Breast epithelium (tissue), 4 donors: ENCODE measurements at regions not wholly inside any gene's neighbourhood (a gene's known extent, or its start where the extent isn't known, plus 50 kb on each side); places are given as distances from the start of the nearest gene placed in this dataset.

Experiments
- DNase-seq, 2 donors: peaks; one replicate each; pipeline ENCODE4 v3.0.0-alpha.2; 2019; ENCODE audit warnings: low spot score in 2 of 2
- H3K27ac ChIP-seq, 2 donors: fragments of 200-600 bp; sonication (generic) in 1 of 2; one replicate each; pipeline ENCODE4 v1.5.1; 2016 to 2019; ENCODE audit warnings: mild to moderate bottlenecking in 1 of 2
- H3K27me3 ChIP-seq, 2 donors: fragments of 200-600 bp; sonication (generic) in 1 of 2; one replicate each; pipeline versions ENCODE4 v1.5.1 to v1.6.0; 2017 to 2019; ENCODE audit warnings: control low read depth in 1 of 2, mild to moderate bottlenecking in 1 of 2
- H3K36me3 ChIP-seq: fragments of 200-600 bp; one replicate; pipeline ENCODE4 v1.5.1; 2019
- H3K4me1 ChIP-seq, 2 donors: fragments of 200-600 bp; sonication (generic); one replicate each; pipeline ENCODE4 v1.5.1; 2016 to 2019; ENCODE audit warnings: control low read depth in 1 of 2
- H3K4me3 ChIP-seq, 3 donors: fragments of 200-600 bp; sonication (generic); 1 replicate in 2 of 3; 2 replicates in 1 of 3; pipeline ENCODE4 v1.5.1; 2016 to 2019; ENCODE audit warnings: mild to moderate bottlenecking in 3 of 3, moderate library complexity in 2 of 3
- H3K9me3 ChIP-seq, 2 donors: fragments of 200-600 bp; sonication (generic) in 1 of 2; one replicate each; pipeline ENCODE4 v1.5.1; 2016 to 2019; ENCODE audit warnings: control low read depth in 1 of 2
- CTCF ChIP-seq, 3 donors: fragments of 450-650 bp; IDR thresholded peaks; one replicate each; pipeline ENCODE4 v1.5.1; 2016 to 2017; ENCODE audit warnings: antibody characterized with exemption in 3 of 3, mild to moderate bottlenecking in 3 of 3, moderate library complexity in 3 of 3
- POLR2A ChIP-seq: fragments of 450-650 bp; IDR thresholded peaks from one replicate; pipeline ENCODE4 v1.6.1; 2016; ENCODE audit warnings: antibody characterized with exemption, mild to moderate bottlenecking, moderate library complexity
- POLR2AphosphoS5 ChIP-seq, 3 donors: sonication (generic); formaldehyde crosslinking; IDR thresholded peaks; one replicate each; pipeline ENCODE4 v1.6.1; 2017; ENCODE audit warnings: antibody characterized with exemption in 3 of 3
- intact Hi-C: fragments of 100-400 bp; cut with DNase I; formaldehyde crosslinking; loops from one replicate; pipeline ENCODE4 v1.15.1; 2023; ENCODE audit warnings: low total_unique reads

GRCh38 chr3:176824811-176825210, 372.5 kb downstream of the TBL1XR1 start:
- H3K36me3 ChIP-seq = no peaks in the 10 kb centered on the region
- no peaks in the 10 kb centered on the region for H3K4me1 ChIP-seq
- no peaks in the 10 kb centered on the region for H3K27me3 ChIP-seq
- TF ChIP-seq CTCF (IDR thresholded peaks at IDR 0.05) (no peak), POLR2AphosphoS5 (IDR thresholded peaks at IDR 0.05) (no peak), POLR2A (no peak)
- peaks cover 0 to 4% of the 10 kb centered on the region in 2 donors for H3K9me3 ChIP-seq
- H3K27ac ChIP-seq = no peak overlapping the region
- no peak for DNase-seq
- intact Hi-C loops = no loop called here
- H3K4me3 ChIP-seq = no peak overlapping the region

DNA sequence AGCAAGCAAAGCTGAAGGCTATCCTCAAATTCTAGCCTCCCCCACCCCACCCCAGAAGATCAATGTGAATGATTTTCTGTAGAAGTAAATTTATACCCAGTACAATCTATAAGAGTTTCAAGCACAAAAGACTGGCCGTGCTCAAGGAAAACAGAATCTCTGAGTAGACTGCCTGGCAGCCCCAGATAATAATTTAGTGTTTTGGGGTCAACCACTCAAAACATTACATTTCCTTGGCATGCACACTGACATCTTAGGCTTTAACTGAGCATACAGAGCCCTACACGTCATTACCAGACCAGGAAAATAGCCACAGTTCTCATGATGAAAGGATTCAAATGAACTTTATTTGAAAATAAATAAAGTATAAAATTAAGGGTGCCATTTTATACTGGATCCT, 376.5 kb downstream of the TBL1XR1 start:
- TF ChIP-seq CTCF (IDR thresholded peaks at IDR 0.05) (no peak), POLR2A (no peak), POLR2AphosphoS5 (IDR thresholded peaks at IDR 0.05) (no peak)
- Histone ChIP-seq H3K27me3 (no peaks in the 10 kb centered on the region), H3K27ac (no peak overlapping the region), H3K4me3 (no peak overlapping the region), H3K4me1 (no peaks in the 10 kb centered on the region), H3K36me3 (no peaks in the 10 kb centered on the region), H3K9me3 (no peaks in the 10 kb centered on the region)
- intact Hi-C loops = no loop called here
- DNase-seq = no peak

- intact Hi-C loops = no loop called here
- H3K36me3 ChIP-seq = no peaks in the 10 kb centered on the region
- no peaks in the 10 kb centered on the region for H3K27me3 ChIP-seq
- no peaks in the 10 kb centered on the region for H3K9me3 ChIP-seq
- no peaks in the 10 kb centered on the region for H3K4me1 ChIP-seq
- no peak for TF ChIP-seq POLR2A
- TF ChIP-seq POLR2AphosphoS5 (IDR thresholded peaks at IDR 0.05) = no peak
- TF ChIP-seq CTCF (IDR thresholded peaks at IDR 0.05) = no peak
- H3K27ac ChIP-seq = no peak overlapping the region
- DNase-seq = no peak
- H3K4me3 ChIP-seq = no peak overlapping the region
Observed at GRCh38 chr3:176816937-176817336, 380.3 kb downstream of the TBL1XR1 start.

DNA sequence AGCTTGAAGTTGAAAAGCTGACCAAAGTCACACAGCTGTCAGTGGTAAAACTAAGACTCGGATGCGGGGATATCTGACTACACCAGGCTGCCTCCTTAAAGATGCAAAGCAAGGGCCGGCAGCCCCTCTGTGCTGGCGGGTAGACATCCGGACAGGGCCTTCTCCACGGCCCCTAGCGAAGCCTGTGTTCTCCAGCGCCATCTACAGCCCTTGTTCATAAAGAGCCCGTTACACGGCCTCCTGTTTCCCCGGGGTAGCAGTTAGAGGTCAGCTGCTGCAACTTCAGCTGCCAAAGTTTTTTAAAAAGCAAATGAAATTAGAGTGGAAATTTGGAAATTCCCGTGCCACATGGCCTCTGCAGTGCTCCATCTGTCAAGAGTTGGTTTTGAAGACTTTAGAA, 383.0 kb downstream of the TBL1XR1 start:
- Histone ChIP-seq H3K27ac (no peak overlapping the region), H3K4me3 (no peak overlapping the region), H3K36me3 (no peaks in the 10 kb centered on the region), H3K4me1 (no peaks in the 10 kb centered on the region), H3K27me3 (no peaks in the 10 kb centered on the region), H3K9me3 (no peaks in the 10 kb centered on the region)
- DNase-seq = no peak
- intact Hi-C loops = loop anchor here (5.0 kb wide), 1 partner anchor 1028 kb away; no protein-coding TSS in a partner anchor
- TF ChIP-seq POLR2A (no peak), POLR2AphosphoS5 (IDR thresholded peaks at IDR 0.05) (no peak), CTCF (IDR thresholded peaks at IDR 0.05) (no peak)

DNA sequence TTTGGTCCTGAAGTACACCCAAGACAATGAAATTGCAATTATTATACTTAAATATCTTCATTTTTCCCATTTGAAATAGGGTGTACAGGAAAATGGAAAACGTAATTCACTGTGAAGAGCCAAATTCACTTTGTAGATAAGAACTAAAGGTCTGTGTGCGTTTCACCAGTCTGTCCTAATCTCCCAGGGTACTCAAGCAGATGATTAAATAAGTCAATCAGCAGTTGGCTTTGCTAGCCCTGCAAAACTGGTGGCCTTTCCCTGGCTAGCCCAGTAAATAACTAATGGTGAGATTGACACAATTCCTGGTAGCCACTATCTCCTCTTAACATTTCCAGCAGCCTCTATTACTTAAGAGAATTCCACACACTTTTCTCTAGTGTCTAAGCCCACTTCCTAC, 389.3 kb downstream of the TBL1XR1 start:
- no peak overlapping the region for H3K27ac ChIP-seq
- no peak for TF ChIP-seq CTCF (IDR thresholded peaks at IDR 0.05)
- TF ChIP-seq POLR2AphosphoS5 (IDR thresholded peaks at IDR 0.05) = no peak
- TF ChIP-seq POLR2A = no peak

More for the DNA sequence above, 389.3 kb downstream of the TBL1XR1 start:
- Histone ChIP-seq H3K4me1 (no peaks in the 10 kb centered on the region), H3K27me3 (no peaks in the 10 kb centered on the region), H3K9me3 (no peaks in the 10 kb centered on the region), H3K4me3 (no peak overlapping the region), H3K36me3 (no peaks in the 10 kb centered on the region)
- no peak for DNase-seq
- intact Hi-C loops = no loop called here
